ENCODE measurements at regions not wholly inside any gene's neighbourhood (a gene's known extent, or its start where the extent isn't known, plus 50 kb on each side); places are given as distances from the start of the nearest gene placed in this dataset.

DNA sequence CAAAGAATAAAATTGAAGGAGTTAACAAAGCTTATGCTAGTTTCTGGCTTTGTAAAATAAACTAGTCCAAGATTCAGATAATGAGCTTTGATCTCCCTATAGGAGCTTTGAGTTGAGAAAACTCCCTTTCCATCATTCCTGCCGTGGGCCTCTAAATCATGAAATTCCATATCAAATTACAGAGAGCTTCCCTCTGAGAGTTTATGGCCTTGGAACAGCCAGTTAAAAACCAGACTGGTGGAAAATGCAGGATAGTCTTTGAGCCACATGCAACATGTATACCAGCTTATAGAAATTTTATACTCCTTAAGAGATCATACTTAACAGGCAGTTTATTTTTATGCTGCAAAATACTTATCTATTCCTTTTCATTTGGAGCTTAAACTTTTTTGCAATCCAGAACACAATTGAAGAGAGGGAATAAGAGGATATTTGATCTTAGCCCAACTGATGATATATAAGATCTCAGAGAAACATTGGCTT, 175.8 kb upstream of the ATP2B1 start:
- Mint-ChIP-seq H3K36me3 (ENCODE audit: low read depth) (no peaks in the 10 kb centered on the region), H3K27ac (no peak overlapping the region), H3K4me3 (no peak overlapping the region), H3K9me3 (no peaks in the 10 kb centered on the region), H3K27me3 (no peaks in the 10 kb centered on the region), H3K4me1 (ENCODE audit: low read depth) (peaks cover 47% of the 10 kb centered on the region)

DNA sequence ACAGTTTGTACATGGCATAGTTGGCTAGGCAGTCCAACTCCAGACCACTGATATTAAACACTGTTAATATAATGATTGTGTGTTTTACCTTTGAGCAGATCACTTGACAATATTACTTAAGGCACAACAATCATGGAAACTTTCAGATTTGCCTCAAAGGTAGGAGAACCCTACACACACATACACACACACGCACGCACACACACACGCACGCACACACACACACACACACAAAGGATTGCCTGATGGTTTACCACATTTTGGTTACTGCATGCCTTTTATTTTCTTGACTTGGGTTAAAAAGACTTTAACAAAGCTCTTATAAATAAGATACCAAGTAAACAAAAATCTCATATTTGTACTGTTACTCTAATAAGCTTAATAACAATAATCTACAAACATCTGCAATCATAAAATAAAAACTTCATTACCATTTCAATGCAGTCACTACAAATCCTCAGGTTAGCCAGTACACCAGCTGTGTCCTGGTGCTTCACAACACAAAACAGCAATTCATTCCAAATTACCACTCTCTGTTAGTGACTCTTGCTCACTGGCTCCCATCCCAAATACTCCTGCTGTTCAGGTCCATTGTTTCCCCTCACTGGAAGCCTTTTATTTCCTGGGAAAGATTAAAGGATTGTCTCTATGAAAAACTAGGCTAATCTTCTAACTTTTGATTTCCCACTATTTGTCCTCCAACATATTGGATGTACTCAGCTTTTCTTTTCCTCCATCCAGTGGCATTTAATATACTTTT, 175.2 kb upstream of the ATP2B1 start:
- H3K27me3 Mint-ChIP-seq, result no peaks in the 10 kb centered on the region
- no peak overlapping the region for H3K4me3 Mint-ChIP-seq
- no peak overlapping the region for H3K27ac Mint-ChIP-seq
- H3K4me1 Mint-ChIP-seq (ENCODE audit: low read depth), result peaks cover 54% of the 10 kb centered on the region
- no peaks in the 10 kb centered on the region for H3K36me3 Mint-ChIP-seq (ENCODE audit: low read depth)
- no peaks in the 10 kb centered on the region for H3K9me3 Mint-ChIP-seq

- no peaks in the 10 kb centered on the region for H3K9me3 Mint-ChIP-seq
- H3K27me3 Mint-ChIP-seq, result no peaks in the 10 kb centered on the region
- no peak overlapping the region for H3K27ac Mint-ChIP-seq
- no peak overlapping the region for H3K4me3 Mint-ChIP-seq
- peaks cover 61% of the 10 kb centered on the region for H3K4me1 Mint-ChIP-seq (ENCODE audit: low read depth)
- no peaks in the 10 kb centered on the region for H3K36me3 Mint-ChIP-seq (ENCODE audit: low read depth)
These were observed 174.2 kb upstream of the ATP2B1 start for GRCh38 chr12:89882792-89883191.

DNA sequence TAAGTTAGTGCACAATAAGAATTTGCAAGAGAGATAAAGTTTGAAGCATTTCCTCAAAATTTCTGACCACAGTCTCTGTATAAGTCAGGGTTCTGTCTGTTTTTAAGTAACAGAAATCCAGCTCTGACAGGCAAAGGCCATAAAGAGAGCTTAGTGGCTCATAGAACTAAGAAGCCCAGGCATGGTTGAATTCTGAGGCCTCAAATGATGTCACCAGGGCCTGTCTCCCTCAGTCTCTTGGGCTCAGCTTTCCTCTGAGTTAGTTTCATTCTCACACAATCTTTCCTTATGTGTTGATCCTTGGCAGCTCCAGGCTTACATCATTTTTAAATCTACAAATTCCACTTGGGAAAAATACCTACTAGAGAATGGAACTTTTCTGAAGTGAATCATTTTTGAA, 173.4 kb upstream of the ATP2B1 start:
- H3K4me1 Mint-ChIP-seq (ENCODE audit: low read depth), result peaks cover 61% of the 10 kb centered on the region
- H3K27me3 Mint-ChIP-seq, result no peaks in the 10 kb centered on the region
- no peak overlapping the region for H3K4me3 Mint-ChIP-seq
- H3K36me3 Mint-ChIP-seq (ENCODE audit: low read depth), result no peaks in the 10 kb centered on the region
- H3K9me3 Mint-ChIP-seq, result no peaks in the 10 kb centered on the region
- H3K27ac Mint-ChIP-seq, result peak overlapping the region; percentile 89

GRCh38 chr12:89880690-89881350, 172.2 kb upstream of the ATP2B1 start:
- H3K4me1 Mint-ChIP-seq (ENCODE audit: low read depth), result peaks cover 66% of the 10 kb centered on the region

GRCh38 chr12:89879766-89880165, 171.1 kb upstream of the ATP2B1 start:
- Mint-ChIP-seq H3K9me3 (no peaks in the 10 kb centered on the region), H3K36me3 (ENCODE audit: low read depth) (no peaks in the 10 kb centered on the region), H3K27me3 (no peaks in the 10 kb centered on the region), H3K4me3 (no peak overlapping the region), H3K4me1 (ENCODE audit: low read depth) (peaks cover 68% of the 10 kb centered on the region), H3K27ac (peak overlapping the region; percentile 14)

More at GRCh38 chr12:89880690-89881350, 172.2 kb upstream of the ATP2B1 start:
- H3K27ac Mint-ChIP-seq, result peak overlapping the region; percentile 89
- no peaks in the 10 kb centered on the region for H3K9me3 Mint-ChIP-seq
- peak overlapping the region; percentile 68 for H3K4me3 Mint-ChIP-seq
- H3K36me3 Mint-ChIP-seq (ENCODE audit: low read depth), result no peaks in the 10 kb centered on the region
- no peaks in the 10 kb centered on the region for H3K27me3 Mint-ChIP-seq

DNA sequence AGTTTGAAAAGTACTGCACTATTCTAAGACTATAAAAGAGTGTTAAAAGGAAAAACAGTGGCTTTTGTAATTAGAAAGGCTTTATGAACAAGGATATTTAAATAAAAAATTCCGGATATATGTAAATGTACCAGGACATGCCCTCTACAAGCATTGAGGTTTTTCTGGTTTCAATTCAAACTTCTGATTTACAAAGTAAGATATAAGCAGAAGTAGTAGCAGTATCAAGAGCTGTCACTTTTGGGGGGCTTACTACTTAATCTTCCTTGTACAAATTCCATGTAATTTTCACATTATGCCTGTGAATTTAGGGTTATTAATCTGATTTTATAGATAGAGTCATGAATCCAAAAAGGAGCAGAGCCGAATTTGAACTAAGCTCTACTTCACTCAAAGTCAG, 170.3 kb upstream of the ATP2B1 start:
- Mint-ChIP-seq H3K36me3 (ENCODE audit: low read depth) (no peaks in the 10 kb centered on the region), H3K4me3 (no peak overlapping the region), H3K4me1 (ENCODE audit: low read depth) (peaks cover 64% of the 10 kb centered on the region), H3K9me3 (no peaks in the 10 kb centered on the region), H3K27me3 (no peaks in the 10 kb centered on the region), H3K27ac (no peak overlapping the region)

DNA sequence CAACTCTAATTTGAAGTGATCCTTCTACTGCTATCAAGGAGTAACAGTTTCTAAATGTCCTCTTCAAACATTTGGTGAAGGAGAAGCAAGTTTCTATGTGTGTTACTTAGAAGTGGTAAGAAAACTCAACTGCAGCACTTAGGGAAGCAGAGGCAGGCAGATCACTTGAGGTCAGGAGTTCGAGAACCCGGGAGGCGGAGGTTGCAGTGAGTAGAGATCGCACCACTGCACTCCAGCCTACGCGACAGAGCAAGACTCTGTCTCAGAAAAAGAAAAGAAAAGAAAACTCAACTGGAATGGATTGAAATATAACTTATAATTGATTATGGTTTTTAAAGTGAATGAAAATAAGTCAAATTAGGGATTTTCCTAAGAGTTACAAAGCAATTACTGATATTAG, 169.7 kb upstream of the ATP2B1 start:
- Mint-ChIP-seq H3K36me3 (ENCODE audit: low read depth) (no peaks in the 10 kb centered on the region), H3K4me3 (no peak overlapping the region), H3K27ac (no peak overlapping the region), H3K4me1 (ENCODE audit: low read depth) (peaks cover 57% of the 10 kb centered on the region), H3K27me3 (no peaks in the 10 kb centered on the region), H3K9me3 (no peaks in the 10 kb centered on the region)

- Mint-ChIP-seq H3K27ac (no peak overlapping the region), H3K4me1 (ENCODE audit: low read depth) (peaks cover 52% of the 10 kb centered on the region), H3K4me3 (no peak overlapping the region), H3K9me3 (no peaks in the 10 kb centered on the region), H3K36me3 (ENCODE audit: low read depth) (no peaks in the 10 kb centered on the region), H3K27me3 (no peaks in the 10 kb centered on the region)
These were observed 169.0 kb upstream of the ATP2B1 start for GRCh38 chr12:89877671-89878070.

- H3K27me3 Mint-ChIP-seq, result no peaks in the 10 kb centered on the region
- no peak overlapping the region for H3K27ac Mint-ChIP-seq
- peaks cover 3% of the 10 kb centered on the region for H3K9me3 Mint-ChIP-seq
- H3K4me3 Mint-ChIP-seq, result no peak overlapping the region
- peaks cover 46% of the 10 kb centered on the region for H3K4me1 Mint-ChIP-seq (ENCODE audit: low read depth)
- H3K36me3 Mint-ChIP-seq (ENCODE audit: low read depth), result no peaks in the 10 kb centered on the region
These were observed 168.5 kb upstream of the ATP2B1 start for GRCh38 chr12:89877136-89877535.

DNA sequence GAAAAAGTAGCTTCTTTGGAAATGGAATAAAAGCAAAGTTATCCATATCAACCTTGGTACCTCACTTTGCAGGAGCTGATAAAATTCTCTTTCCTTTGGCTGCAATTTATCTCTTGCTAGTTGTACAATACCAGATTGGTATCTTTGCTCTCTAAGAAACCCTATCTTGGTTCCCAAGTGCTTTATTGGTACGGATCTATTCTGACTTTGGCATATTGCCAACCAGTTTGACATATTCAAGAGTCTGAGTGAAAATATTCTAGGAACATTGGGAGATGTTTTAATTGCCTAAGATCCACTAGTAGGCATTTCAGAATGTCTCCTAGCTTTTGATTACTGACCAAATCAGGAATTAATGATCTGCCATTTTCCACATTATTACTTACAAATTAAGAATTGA, 167.2 kb upstream of the ATP2B1 start:
- peaks cover 9% of the 10 kb centered on the region for H3K36me3 Mint-ChIP-seq (ENCODE audit: low read depth)
- no peak overlapping the region for H3K4me3 Mint-ChIP-seq
- H3K9me3 Mint-ChIP-seq, result peaks cover 12% of the 10 kb centered on the region
- H3K27ac Mint-ChIP-seq, result no peak overlapping the region
- H3K27me3 Mint-ChIP-seq, result no peaks in the 10 kb centered on the region
- H3K4me1 Mint-ChIP-seq (ENCODE audit: low read depth), result peaks cover 33% of the 10 kb centered on the region

GRCh38 chr12:89875225-89875624, 166.6 kb upstream of the ATP2B1 start:
- Mint-ChIP-seq H3K9me3 (peaks cover 13% of the 10 kb centered on the region), H3K4me1 (ENCODE audit: low read depth) (peaks cover 27% of the 10 kb centered on the region), H3K27me3 (no peaks in the 10 kb centered on the region), H3K4me3 (no peak overlapping the region), H3K27ac (no peak overlapping the region), H3K36me3 (ENCODE audit: low read depth) (peaks cover 9% of the 10 kb centered on the region)

GRCh38 chr12:89874146-89874545, 165.5 kb upstream of the ATP2B1 start:
- peaks cover 18% of the 10 kb centered on the region for H3K4me1 Mint-ChIP-seq (ENCODE audit: low read depth)
- no peaks in the 10 kb centered on the region for H3K27me3 Mint-ChIP-seq
- H3K4me3 Mint-ChIP-seq, result no peak overlapping the region
- peaks cover 9% of the 10 kb centered on the region for H3K36me3 Mint-ChIP-seq (ENCODE audit: low read depth)
- no peak overlapping the region for H3K27ac Mint-ChIP-seq
- H3K9me3 Mint-ChIP-seq, result peaks cover 15% of the 10 kb centered on the region

DNA sequence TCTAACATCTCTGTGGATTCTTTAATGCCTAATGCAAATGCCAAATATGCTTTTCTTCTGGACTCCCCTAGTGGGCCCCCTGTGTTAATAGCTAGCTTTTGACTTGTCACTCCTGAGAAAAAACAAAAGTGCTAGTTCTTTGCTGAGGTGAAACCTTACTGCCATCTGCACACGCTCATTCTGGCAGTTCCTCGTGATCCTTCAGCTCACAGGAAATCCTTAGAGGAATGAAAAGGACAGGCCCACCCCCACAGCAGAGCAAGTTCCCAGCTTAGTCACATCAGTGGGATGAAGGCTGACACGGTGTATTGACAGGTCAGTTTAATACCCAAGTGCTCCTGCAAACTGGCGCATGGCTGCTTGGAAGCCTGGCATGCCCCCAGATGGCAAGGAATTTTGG, 165.1 kb upstream of the ATP2B1 start:
- H3K27ac Mint-ChIP-seq, result no peak overlapping the region
- H3K9me3 Mint-ChIP-seq, result peaks cover 15% of the 10 kb centered on the region
- peaks cover 9% of the 10 kb centered on the region for H3K36me3 Mint-ChIP-seq (ENCODE audit: low read depth)
- peaks cover 14% of the 10 kb centered on the region for H3K4me1 Mint-ChIP-seq (ENCODE audit: low read depth)
- no peak overlapping the region for H3K4me3 Mint-ChIP-seq
- H3K27me3 Mint-ChIP-seq, result no peaks in the 10 kb centered on the region

- peaks cover 9% of the 10 kb centered on the region for H3K36me3 Mint-ChIP-seq (ENCODE audit: low read depth)
- no peaks in the 10 kb centered on the region for H3K27me3 Mint-ChIP-seq
- peaks cover 7% of the 10 kb centered on the region for H3K4me1 Mint-ChIP-seq (ENCODE audit: low read depth)
- no peak overlapping the region for H3K4me3 Mint-ChIP-seq
- H3K27ac Mint-ChIP-seq, result no peak overlapping the region
- H3K9me3 Mint-ChIP-seq, result peaks cover 15% of the 10 kb centered on the region
These were observed 164.4 kb upstream of the ATP2B1 start for GRCh38 chr12:89872922-89873630.
